ENCODE measurements at regions not wholly inside any gene's neighbourhood (a gene's known extent, or its start where the extent isn't known, plus 50 kb on each side); places are given as distances from the start of the nearest gene placed in this dataset.

DNA sequence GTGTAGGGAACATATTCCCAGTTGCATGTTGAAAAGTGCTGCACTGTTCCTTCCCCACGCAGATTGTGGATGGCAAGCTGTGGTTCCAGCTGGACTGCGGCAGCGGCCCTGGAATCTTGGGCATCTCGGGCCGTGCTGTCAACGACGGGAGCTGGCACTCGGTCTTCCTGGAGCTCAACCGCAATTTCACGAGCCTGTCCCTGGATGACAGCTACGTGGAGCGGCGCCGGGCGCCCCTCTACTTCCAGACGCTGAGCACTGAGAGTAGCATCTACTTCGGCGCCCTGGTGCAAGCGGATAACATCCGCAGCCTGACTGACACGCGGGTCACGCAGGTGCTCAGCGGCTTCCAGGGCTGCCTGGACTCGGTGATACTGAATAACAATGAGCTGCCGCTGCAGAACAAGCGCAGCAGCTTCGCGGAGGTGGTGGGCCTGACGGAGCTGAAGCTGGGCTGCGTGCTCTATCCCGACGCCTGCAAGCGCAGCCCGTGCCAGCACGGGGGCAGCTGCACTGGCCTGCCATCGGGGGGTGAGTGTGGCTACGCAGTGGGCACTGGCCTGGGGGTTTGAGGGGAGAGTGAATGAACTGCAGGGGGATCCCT is 102.7 kb upstream of the MTNR1B start:
- TF ChIP-seq, protein P1, sequence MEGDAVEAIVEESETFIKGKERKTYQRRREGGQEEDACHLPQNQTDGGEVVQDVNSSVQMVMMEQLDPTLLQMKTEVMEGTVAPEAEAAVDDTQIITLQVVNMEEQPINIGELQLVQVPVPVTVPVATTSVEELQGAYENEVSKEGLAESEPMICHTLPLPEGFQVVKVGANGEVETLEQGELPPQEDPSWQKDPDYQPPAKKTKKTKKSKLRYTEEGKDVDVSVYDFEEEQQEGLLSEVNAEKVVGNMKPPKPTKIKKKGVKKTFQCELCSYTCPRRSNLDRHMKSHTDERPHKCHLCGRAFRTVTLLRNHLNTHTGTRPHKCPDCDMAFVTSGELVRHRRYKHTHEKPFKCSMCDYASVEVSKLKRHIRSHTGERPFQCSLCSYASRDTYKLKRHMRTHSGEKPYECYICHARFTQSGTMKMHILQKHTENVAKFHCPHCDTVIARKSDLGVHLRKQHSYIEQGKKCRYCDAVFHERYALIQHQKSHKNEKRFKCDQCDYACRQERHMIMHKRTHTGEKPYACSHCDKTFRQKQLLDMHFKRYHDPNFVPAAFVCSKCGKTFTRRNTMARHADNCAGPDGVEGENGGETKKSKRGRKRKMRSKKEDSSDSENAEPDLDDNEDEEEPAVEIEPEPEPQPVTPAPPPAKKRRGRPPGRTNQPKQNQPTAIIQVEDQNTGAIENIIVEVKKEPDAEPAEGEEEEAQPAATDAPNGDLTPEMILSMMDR (IDR thresholded peaks at IDR 0.05), result no peak
- no peak for TF ChIP-seq POLR2AphosphoS5 (IDR thresholded peaks at IDR 0.05)
- no peak for TF ChIP-seq POLR2A (IDR thresholded peaks at IDR 0.05)
- no peak for TF ChIP-seq EP300 (IDR thresholded peaks at IDR 0.05; ENCODE audit: low read depth)

All from transverse colon (tissue), 4 donors.